ENCODE measurements at regions not wholly inside any gene's neighbourhood (a gene's known extent, or its start where the extent isn't known, plus 50 kb on each side); places are given as distances from the start of the nearest gene placed in this dataset.

DNA sequence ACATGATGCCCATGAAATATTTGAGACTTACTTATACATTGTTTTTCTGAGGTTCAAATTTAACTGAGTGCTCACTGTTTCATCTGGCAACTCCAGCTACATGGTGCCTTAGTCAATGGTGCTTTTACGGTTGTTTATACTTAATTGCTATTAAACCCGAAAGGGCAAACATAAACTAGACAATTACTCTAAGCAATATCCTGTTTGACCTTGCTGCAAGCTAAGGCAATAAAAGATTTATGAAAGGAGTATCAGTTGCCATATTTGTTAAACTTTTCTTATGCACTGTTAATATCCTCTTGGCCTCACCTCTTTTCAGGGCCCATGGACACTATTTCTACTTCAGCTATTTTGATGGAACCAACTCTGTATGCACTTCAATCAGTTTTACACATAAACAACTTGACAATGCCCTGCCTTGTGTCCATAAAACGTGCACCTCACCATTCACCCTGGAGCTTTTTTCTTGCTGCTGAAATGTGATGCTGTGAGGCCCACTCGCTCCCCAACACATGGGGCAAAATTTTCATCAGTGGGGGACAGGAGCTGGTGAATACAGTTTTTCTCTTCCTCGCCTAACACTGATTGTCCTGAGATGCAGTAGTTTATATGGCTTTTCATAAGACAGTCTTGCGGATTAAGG lies 64.1 kb upstream of the HIF1A start:
- no peak overlapping the region for H3K4me3 ChIP-seq
- no peaks in the 10 kb centered on the region for H3K9me3 ChIP-seq (ENCODE audit: low read depth, low read length)
- TF ChIP-seq POLR2AphosphoS5 (IDR thresholded peaks at IDR 0.05; ENCODE audit: borderline replicate concordance, low read depth, low read length): no peak
- H3K9ac ChIP-seq (ENCODE audit: insufficient read length): no peak overlapping the region
- no peak overlapping the region for H3K27ac ChIP-seq
- no peaks in the 10 kb centered on the region for H3K36me3 ChIP-seq (ENCODE audit: insufficient read depth, low read length)
- DNase-seq (ENCODE audit: low read depth, low spot score): no peak

DNA sequence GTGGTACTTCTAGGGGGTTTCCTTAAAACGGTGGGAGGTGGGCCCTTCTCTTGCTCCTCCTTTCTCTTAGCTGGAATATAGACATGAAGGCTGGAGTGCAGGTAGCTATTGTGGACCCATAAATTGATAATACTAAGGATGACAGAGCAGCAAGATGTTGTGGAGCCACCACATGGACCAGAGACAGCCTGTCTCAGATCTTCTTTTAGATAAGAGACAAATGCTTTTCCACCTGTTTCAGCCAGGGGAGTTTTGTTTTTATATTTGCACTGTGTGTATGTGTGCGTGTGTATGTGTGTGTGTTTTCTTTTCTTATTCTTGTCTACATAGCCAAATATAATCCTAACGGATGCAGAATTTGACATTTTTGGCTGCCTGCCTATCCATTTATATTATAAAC lies 62.9 kb upstream of the HIF1A start:
- no peaks in the 10 kb centered on the region for H3K36me3 ChIP-seq (ENCODE audit: insufficient read depth, low read length)
- no peak overlapping the region for H3K9ac ChIP-seq (ENCODE audit: insufficient read length)
- H3K4me3 ChIP-seq: no peak overlapping the region
- DNase-seq (ENCODE audit: low read depth, low spot score): no peak
- TF ChIP-seq FOXP2 (optimal IDR thresholded peaks at IDR 0.05; ENCODE audit: control extremely low read depth, extremely low read length, insufficient read depth): no peak
- TF ChIP-seq EZH2 (IDR thresholded peaks at IDR 0.05): no peak
- no peak for TF ChIP-seq POLR2AphosphoS5 (IDR thresholded peaks at IDR 0.05; ENCODE audit: borderline replicate concordance, low read depth, low read length)
- no peak overlapping the region for H3K27ac ChIP-seq
- no peaks in the 10 kb centered on the region for H3K9me3 ChIP-seq (ENCODE audit: low read depth, low read length)

DNA sequence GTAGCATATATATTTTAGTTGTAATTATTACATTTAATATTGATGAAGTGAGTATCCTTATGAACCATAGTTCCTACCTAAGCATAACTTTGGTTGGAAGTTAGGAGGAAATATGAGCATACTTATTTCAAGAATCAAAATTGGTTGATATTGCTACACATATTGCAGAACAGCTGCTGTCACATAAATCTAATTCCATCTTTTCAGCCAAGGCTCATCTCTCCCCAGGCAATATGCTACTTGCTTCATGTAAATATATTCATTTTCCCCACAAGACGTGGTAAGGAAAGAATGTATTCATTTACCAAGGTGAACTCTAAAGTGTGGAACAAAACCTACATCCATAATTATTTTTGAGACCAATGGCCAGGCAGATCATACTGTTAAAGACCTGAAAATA lies 62.5 kb upstream of the HIF1A start:
- H3K9ac ChIP-seq (ENCODE audit: insufficient read length): no peak overlapping the region
- no peak for DNase-seq (ENCODE audit: low read depth, low spot score)
- H3K36me3 ChIP-seq (ENCODE audit: insufficient read depth, low read length): no peaks in the 10 kb centered on the region
- H3K9me3 ChIP-seq (ENCODE audit: low read depth, low read length): no peaks in the 10 kb centered on the region
- no peak overlapping the region for H3K27ac ChIP-seq
- H3K4me3 ChIP-seq: no peak overlapping the region
- TF ChIP-seq POLR2AphosphoS5 (IDR thresholded peaks at IDR 0.05; ENCODE audit: borderline replicate concordance, low read depth, low read length) (no peak), EZH2 (IDR thresholded peaks at IDR 0.05) (no peak), FOXP2 (optimal IDR thresholded peaks at IDR 0.05; ENCODE audit: control extremely low read depth, extremely low read length, insufficient read depth) (no peak)

DNA sequence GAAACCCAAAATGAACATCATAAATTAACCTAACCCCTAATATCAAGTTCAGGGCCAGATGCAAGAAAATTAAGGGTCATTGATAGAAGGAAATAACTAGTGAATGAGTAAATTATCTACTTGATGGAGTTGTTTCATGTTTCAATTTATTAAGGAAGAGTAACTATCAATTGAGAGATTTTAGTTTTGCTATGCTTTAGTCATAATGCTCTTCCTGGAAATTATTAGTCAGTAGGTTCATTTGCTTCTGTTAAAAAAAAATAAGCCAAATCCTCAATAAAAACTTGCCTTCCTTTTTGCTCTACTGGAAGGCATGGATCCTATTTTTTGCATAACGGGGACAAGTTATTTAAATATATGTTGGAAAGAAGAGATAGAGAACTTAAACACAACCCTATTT lies 59.0 kb upstream of the HIF1A start:
- Histone ChIP-seq H3K9ac (ENCODE audit: insufficient read length) (no peak overlapping the region), H3K27ac (no peak overlapping the region), H3K4me3 (no peak overlapping the region), H3K36me3 (ENCODE audit: insufficient read depth, low read length) (no peaks in the 10 kb centered on the region), H3K9me3 (ENCODE audit: low read depth, low read length) (no peaks in the 10 kb centered on the region)
- no peak for TF ChIP-seq POLR2AphosphoS5 (IDR thresholded peaks at IDR 0.05; ENCODE audit: borderline replicate concordance, low read depth, low read length)
- no peak for DNase-seq (ENCODE audit: low read depth, low spot score)

DNA sequence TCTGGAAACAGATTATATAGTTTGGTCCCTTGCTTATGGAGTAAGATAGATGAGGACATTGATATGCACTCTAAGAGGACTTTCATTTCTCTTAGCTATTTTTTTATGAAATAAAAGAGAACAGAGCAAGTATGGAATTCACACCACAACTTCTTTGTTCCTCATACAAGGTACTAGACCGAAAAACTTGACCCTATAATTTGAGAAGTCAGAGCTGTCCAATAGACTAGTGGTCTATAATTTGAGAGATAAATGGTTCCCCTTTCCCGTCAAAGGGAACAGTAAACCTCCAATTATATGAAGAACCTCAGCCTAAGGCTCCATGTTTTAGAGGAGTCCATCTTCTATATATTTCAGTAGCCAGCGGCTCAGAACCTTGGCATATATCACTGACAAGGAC lies 58.5 kb upstream of the HIF1A start:
- Histone ChIP-seq H3K36me3 (ENCODE audit: insufficient read depth, low read length) (no peaks in the 10 kb centered on the region), H3K4me3 (no peak overlapping the region), H3K27ac (no peak overlapping the region), H3K9ac (ENCODE audit: insufficient read length) (no peak overlapping the region), H3K9me3 (ENCODE audit: low read depth, low read length) (no peaks in the 10 kb centered on the region)
- TF ChIP-seq EZH2 (IDR thresholded peaks at IDR 0.05): no peak
- TF ChIP-seq FOXP2 (optimal IDR thresholded peaks at IDR 0.05; ENCODE audit: control extremely low read depth, extremely low read length, insufficient read depth): no peak
- no peak for TF ChIP-seq POLR2AphosphoS5 (IDR thresholded peaks at IDR 0.05; ENCODE audit: borderline replicate concordance, low read depth, low read length)
- no peak for DNase-seq (ENCODE audit: low read depth, low spot score)

DNA sequence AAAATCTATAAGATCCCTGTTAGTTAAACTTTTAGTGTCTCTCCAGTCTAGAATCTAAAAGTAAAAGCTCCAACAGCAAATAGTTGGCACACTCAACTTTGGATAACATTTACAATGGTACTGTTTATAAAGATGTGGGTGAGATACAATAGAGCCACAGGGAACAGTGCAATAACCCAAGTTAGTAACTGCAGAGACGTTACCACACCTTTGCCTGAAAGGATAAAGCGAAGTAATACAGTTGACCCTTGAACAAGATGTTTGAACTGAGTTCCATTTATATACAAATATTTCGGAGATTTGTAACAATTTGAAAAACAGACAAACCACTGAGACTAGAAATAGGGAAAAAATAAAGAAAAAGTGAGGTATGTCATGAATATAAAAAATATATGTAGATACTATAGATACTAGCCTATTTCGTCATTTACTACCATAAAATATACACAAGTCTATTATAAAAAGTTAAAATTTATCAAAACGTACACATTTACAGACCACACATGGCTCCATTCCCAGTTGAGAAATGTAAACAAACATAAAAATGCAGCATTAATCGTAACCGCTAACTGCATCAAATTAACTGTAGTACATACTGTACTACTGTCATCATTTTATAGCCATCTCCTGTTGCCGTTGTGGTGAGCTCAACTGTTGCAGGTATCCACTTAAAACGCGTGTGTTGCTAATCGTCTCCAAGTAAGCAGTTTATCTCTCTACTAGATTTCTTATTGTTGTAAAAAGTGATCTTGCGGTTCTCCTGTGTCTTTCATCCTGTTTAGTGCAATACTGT lies 56.5 kb upstream of the HIF1A start:
- no peaks in the 10 kb centered on the region for H3K36me3 ChIP-seq (ENCODE audit: insufficient read depth, low read length)
- DNase-seq (ENCODE audit: low read depth, low spot score): no peak
- H3K27ac ChIP-seq: no peak overlapping the region
- TF ChIP-seq FOXP2 (optimal IDR thresholded peaks at IDR 0.05; ENCODE audit: control extremely low read depth, extremely low read length, insufficient read depth) (no peak), POLR2AphosphoS5 (IDR thresholded peaks at IDR 0.05; ENCODE audit: borderline replicate concordance, low read depth, low read length) (no peak), EZH2 (IDR thresholded peaks at IDR 0.05) (no peak)
- no peak overlapping the region for H3K4me3 ChIP-seq
- no peaks in the 10 kb centered on the region for H3K9me3 ChIP-seq (ENCODE audit: low read depth, low read length)
- no peak overlapping the region for H3K9ac ChIP-seq (ENCODE audit: insufficient read length)

DNA sequence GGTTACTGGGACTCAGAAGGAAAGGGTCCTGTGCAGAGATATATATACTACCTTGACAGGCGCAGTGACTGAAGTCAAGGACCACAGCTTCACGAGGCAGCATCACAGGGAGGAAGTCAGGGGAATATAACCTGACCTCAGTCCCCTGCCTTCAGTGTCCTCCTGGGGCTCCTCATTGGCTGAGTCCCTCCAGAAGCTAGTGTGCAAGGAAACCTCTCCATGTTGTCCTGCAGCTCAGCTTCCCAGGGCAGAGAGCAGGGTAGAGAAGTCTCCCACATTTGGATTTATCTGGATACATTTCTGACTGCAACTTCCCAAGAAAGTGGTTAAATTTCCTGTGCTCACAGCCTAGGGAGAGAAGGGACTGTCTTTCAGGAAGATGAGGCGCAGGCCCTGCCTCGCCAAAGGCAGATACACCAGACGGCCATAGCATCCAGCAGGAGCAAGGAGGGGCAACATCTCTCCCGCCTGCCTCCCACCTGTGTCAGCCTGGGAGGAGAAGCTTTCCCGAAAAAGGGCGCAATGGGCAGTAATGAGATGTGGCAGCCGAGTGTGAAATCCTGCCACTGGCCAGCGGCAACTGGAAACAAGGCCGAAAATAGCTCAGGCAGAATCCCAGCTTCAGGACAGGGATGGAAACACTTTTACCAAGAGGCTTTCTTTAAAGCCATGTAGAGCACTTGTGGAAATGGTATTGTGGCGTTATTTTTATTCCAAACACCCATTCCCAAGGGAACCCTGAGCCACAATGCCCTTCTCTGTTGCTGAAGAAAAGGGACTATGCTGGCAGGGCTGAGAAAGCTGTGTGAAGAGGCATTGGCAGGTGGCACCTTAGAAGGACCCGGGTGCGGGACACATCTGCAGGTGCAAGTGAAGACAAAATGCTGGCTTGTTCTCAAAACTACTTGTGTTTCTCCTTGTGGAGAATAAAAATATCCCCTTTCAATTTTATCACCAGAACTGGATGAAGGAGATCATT lies 54.9 kb upstream of the HIF1A start:
- Histone ChIP-seq H3K4me3 (no peak overlapping the region), H3K36me3 (ENCODE audit: insufficient read depth, low read length) (no peaks in the 10 kb centered on the region), H3K9me3 (ENCODE audit: low read depth, low read length) (no peaks in the 10 kb centered on the region), H3K27ac (no peak overlapping the region), H3K9ac (ENCODE audit: insufficient read length) (no peak overlapping the region)
- no peak for DNase-seq (ENCODE audit: low read depth, low spot score)
- TF ChIP-seq POLR2AphosphoS5 (IDR thresholded peaks at IDR 0.05; ENCODE audit: borderline replicate concordance, low read depth, low read length): no peak
- TF ChIP-seq EZH2 (IDR thresholded peaks at IDR 0.05): no peak
- no peak for TF ChIP-seq FOXP2 (optimal IDR thresholded peaks at IDR 0.05; ENCODE audit: control extremely low read depth, extremely low read length, insufficient read depth)

DNA sequence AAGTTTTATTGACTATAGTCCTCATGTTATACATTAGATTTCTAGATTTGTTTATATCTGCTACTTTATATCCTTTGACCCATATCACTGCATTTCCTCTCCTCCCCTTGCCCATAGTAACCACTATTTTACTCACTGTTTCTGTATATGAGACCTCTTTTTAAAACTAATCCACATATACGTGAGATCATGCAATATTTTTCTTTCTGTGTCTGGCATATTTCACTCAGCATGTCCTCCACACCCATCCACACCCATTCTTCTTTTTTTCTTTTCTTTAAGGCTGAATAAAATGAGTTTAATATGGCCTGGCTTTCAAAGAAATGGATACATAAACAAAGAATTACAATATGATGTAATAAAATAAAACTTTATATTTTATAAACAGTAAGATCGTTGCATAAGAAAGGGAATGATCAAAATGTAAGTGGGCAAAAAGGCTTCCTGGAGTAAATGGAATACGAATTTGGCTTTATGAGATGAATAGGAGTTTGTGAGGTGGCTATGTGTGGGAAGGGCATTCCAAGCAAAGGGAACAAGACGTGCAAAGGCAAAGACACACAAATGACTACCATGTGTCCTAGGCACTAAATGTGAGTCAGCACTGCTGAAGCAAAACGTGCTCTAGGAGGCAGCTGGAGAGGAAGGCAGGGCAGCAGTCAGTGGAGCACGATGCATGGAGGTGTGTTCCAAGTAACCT lies 53.2 kb upstream of the HIF1A start:
- no peak for DNase-seq (ENCODE audit: low read depth, low spot score)
- H3K9me3 ChIP-seq (ENCODE audit: low read depth, low read length): no peaks in the 10 kb centered on the region
- TF ChIP-seq POLR2AphosphoS5 (IDR thresholded peaks at IDR 0.05; ENCODE audit: borderline replicate concordance, low read depth, low read length) (no peak), EZH2 (IDR thresholded peaks at IDR 0.05) (no peak), FOXP2 (optimal IDR thresholded peaks at IDR 0.05; ENCODE audit: control extremely low read depth, extremely low read length, insufficient read depth) (no peak)
- H3K36me3 ChIP-seq (ENCODE audit: insufficient read depth, low read length): no peaks in the 10 kb centered on the region
- no peak overlapping the region for H3K9ac ChIP-seq (ENCODE audit: insufficient read length)
- no peak overlapping the region for H3K27ac ChIP-seq
- no peak overlapping the region for H3K4me3 ChIP-seq
